Neural cell (in vitro differentiated cells): ENCODE measurements at regions not wholly inside any gene's neighbourhood (a gene's known extent, or its start where the extent isn't known, plus 50 kb on each side); places are given as distances from the start of the nearest gene placed in this dataset.

Experiments
- H2AFZ ChIP-seq: fragments of 200-600, 300-800 bp; sonication (generic), shearing (Covaris generic); 2 replicates; pipeline ENCODE4 v1.6.0; 2014; ENCODE audit warnings: low read depth, mild to moderate bottlenecking, antibody characterized with exemption, low read length, moderate library complexity
- H3F3A ChIP-seq: fragments of 200-600 bp; shearing (Covaris generic); 2 replicates; pipeline ENCODE4 v1.6.1; 2016; ENCODE audit warnings: mild to moderate bottlenecking, moderate library complexity, mixed read lengths, antibody characterized with exemption, low read length; ENCODE audit not compliant: insufficient read depth, poor library complexity, severe bottlenecking
- H3K27ac ChIP-seq: fragments of 200-600, 300-800 bp; sonication (generic), shearing (Covaris generic); 2 replicates; pipeline ENCODE4 v1.5.1; 2014; ENCODE audit warnings: mild to moderate bottlenecking, low read length, moderate library complexity
- H3K27me3 ChIP-seq: fragments of 300-800, 200-600 bp; sonication (generic), shearing (Covaris generic); 2 replicates; pipeline ENCODE4 v1.6.0; 2014; ENCODE audit warnings: mild to moderate bottlenecking, low read depth, low read length, moderate library complexity; ENCODE audit not compliant: insufficient read depth
- H3K36me3 ChIP-seq: fragments of 300-800, 200-600 bp; sonication (generic), shearing (Covaris generic); 2 replicates; pipeline ENCODE4 v1.5.1; 2014; ENCODE audit warnings: mild to moderate bottlenecking, antibody characterized with exemption, low read length, moderate library complexity; ENCODE audit not compliant: insufficient read depth
- H3K4me2 ChIP-seq: fragments of 300-800, 200-600 bp; sonication (generic), shearing (Covaris generic); 2 replicates; pipeline ENCODE4 v1.6.0; 2014; ENCODE audit warnings: mild to moderate bottlenecking, low read length
- H3K4me3 ChIP-seq: fragments of 300-800, 200-600 bp; sonication (generic), shearing (Covaris generic); 2 replicates; pipeline ENCODE4 v1.5.1; 2014; ENCODE audit warnings: mild to moderate bottlenecking, low read length, moderate library complexity
- H3K79me2 ChIP-seq: fragments of 200-600 bp; shearing (Covaris generic); replicated peaks from 2 replicates; pipeline ENCODE4 v1.6.0; 2014; ENCODE audit warnings: mild to moderate bottlenecking, low read length, moderate library complexity; ENCODE audit not compliant: insufficient read depth
- H3K9ac ChIP-seq: fragments of 300-800, 200-600 bp; sonication (generic), shearing (Covaris generic); 2 replicates; pipeline ENCODE4 v1.6.1; 2016; ENCODE audit warnings: mild to moderate bottlenecking, low read length, mixed read lengths
- H3K9me2 ChIP-seq: fragments of 200-600 bp; shearing (Covaris generic); 2 replicates; pipeline ENCODE4 v1.6.1; 2016; ENCODE audit warnings: mild to moderate bottlenecking, low read length, mixed read lengths; ENCODE audit not compliant: insufficient read depth
- H3K9me3 ChIP-seq: fragments of 200-600, 300-800 bp; sonication (generic), shearing (Covaris generic); 2 replicates; pipeline ENCODE4 v1.6.1; 2016; ENCODE audit warnings: mild to moderate bottlenecking, mixed run types, low read length, moderate library complexity, mixed read lengths
- H4K20me1 ChIP-seq: fragments of 200-600 bp; shearing (Covaris generic); 2 replicates; pipeline ENCODE4 v1.6.1; 2016; ENCODE audit warnings: mild to moderate bottlenecking, mixed run types; ENCODE audit not compliant: insufficient read depth
- EP300 ChIP-seq: fragments of 450-650 bp; conservative IDR thresholded peaks from 2 replicates; pipeline ENCODE4 v1.6.1; 2014; ENCODE audit warnings: antibody characterized with exemption, mild to moderate bottlenecking, moderate library complexity; ENCODE audit not compliant: poor library complexity, severe bottlenecking
- EZH2 ChIP-seq: fragments of 200-600, 300-800 bp; shearing (Covaris generic), sonication (generic); IDR thresholded peaks from 2 replicates; pipeline ENCODE4 v1.6.1; 2014; ENCODE audit warnings: antibody characterized with exemption, low read length, borderline replicate concordance, mild to moderate bottlenecking; ENCODE audit not compliant: insufficient read depth, poor library complexity, severe bottlenecking
- MXI1 ChIP-seq: fragments of 450-650 bp; conservative IDR thresholded peaks from 2 replicates; pipeline ENCODE4 v1.6.1; 2014; ENCODE audit warnings: antibody characterized with exemption, mild to moderate bottlenecking; ENCODE audit not compliant: poor library complexity, severe bottlenecking
- POLR2AphosphoS5 ChIP-seq: IDR thresholded peaks from 2 replicates; pipeline ENCODE4 v1.6.1; 2012
- RAD21 ChIP-seq: fragments of 450-650 bp; conservative IDR thresholded peaks from 2 replicates; pipeline ENCODE4 v1.6.1; 2014; ENCODE audit warnings: antibody characterized with exemption, mild to moderate bottlenecking, moderate library complexity
- SMC3 ChIP-seq: fragments of 450-650 bp; conservative IDR thresholded peaks from 2 replicates; pipeline ENCODE4 v1.6.1; 2014; ENCODE audit warnings: antibody characterized with exemption, mild to moderate bottlenecking, moderate library complexity; ENCODE audit not compliant: poor library complexity
- TAF1 ChIP-seq: IDR thresholded peaks from 2 replicates; pipeline ENCODE4 v1.6.1; 2012; ENCODE audit warnings: low read depth
- TF ChIP-seq, protein P1 (sequence below): fragments of 450-650 bp; IDR thresholded peaks from 2 replicates; pipeline ENCODE4 v1.5.1; 2014; ENCODE audit warnings: antibody characterized with exemption, mild to moderate bottlenecking, moderate library complexity; ENCODE audit not compliant: poor library complexity, severe bottlenecking
- TF ChIP-seq, protein P2 (sequence below): IDR thresholded peaks from 2 replicates; pipeline ENCODE4 v1.6.1; 2012; ENCODE audit warnings: borderline replicate concordance

DNA sequence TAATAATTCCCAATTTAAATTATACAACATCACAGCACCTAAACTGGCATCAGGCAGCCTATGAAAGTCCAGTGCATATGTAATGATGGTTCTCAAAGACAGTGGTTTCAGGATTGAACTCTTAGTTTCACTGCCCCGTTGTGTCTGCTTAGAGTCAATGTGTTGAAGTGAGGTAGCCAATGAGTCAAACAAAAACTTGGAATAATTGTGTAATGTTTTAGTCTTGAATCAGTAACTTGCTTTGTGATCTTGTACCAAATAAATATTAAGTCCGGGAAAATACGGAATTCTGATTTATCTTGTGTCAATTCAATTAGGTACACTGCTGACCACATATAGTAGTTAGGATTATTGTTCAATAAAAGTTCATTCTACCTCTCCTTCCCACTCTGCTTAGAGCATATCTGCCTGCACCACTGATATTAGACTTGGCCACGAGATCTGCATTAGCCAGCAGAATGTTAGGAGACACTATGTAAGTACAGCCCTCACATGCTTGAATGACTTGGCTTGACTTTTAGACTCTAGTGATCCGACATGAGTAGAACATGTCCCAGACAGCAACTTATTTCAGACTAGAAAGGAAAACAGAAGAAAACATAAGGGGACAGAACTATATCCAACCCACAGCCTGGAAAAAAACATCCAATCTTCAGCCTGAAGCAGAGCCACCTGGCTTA lies 441.5 kb upstream of the PTGER4 start:
- H3K9ac ChIP-seq, result no peak overlapping the region
- no peak overlapping the region for H3K4me3 ChIP-seq
- H3K27ac ChIP-seq, result no peak overlapping the region
- no peaks in the 10 kb centered on the region for H3F3A ChIP-seq
- no peaks in the 10 kb centered on the region for H3K9me2 ChIP-seq
- TF ChIP-seq SMC3 (no peak), MXI1 (no peak), RAD21 (no peak), EZH2 (no peak)
- TF ChIP-seq, protein P1, sequence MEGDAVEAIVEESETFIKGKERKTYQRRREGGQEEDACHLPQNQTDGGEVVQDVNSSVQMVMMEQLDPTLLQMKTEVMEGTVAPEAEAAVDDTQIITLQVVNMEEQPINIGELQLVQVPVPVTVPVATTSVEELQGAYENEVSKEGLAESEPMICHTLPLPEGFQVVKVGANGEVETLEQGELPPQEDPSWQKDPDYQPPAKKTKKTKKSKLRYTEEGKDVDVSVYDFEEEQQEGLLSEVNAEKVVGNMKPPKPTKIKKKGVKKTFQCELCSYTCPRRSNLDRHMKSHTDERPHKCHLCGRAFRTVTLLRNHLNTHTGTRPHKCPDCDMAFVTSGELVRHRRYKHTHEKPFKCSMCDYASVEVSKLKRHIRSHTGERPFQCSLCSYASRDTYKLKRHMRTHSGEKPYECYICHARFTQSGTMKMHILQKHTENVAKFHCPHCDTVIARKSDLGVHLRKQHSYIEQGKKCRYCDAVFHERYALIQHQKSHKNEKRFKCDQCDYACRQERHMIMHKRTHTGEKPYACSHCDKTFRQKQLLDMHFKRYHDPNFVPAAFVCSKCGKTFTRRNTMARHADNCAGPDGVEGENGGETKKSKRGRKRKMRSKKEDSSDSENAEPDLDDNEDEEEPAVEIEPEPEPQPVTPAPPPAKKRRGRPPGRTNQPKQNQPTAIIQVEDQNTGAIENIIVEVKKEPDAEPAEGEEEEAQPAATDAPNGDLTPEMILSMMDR, result no peak
- TF ChIP-seq, protein P2, sequence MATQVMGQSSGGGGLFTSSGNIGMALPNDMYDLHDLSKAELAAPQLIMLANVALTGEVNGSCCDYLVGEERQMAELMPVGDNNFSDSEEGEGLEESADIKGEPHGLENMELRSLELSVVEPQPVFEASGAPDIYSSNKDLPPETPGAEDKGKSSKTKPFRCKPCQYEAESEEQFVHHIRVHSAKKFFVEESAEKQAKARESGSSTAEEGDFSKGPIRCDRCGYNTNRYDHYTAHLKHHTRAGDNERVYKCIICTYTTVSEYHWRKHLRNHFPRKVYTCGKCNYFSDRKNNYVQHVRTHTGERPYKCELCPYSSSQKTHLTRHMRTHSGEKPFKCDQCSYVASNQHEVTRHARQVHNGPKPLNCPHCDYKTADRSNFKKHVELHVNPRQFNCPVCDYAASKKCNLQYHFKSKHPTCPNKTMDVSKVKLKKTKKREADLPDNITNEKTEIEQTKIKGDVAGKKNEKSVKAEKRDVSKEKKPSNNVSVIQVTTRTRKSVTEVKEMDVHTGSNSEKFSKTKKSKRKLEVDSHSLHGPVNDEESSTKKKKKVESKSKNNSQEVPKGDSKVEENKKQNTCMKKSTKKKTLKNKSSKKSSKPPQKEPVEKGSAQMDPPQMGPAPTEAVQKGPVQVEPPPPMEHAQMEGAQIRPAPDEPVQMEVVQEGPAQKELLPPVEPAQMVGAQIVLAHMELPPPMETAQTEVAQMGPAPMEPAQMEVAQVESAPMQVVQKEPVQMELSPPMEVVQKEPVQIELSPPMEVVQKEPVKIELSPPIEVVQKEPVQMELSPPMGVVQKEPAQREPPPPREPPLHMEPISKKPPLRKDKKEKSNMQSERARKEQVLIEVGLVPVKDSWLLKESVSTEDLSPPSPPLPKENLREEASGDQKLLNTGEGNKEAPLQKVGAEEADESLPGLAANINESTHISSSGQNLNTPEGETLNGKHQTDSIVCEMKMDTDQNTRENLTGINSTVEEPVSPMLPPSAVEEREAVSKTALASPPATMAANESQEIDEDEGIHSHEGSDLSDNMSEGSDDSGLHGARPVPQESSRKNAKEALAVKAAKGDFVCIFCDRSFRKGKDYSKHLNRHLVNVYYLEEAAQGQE, result no peak
- no peaks in the 10 kb centered on the region for H4K20me1 ChIP-seq
- no peaks in the 10 kb centered on the region for H3K27me3 ChIP-seq
- H3K4me2 ChIP-seq, result no peak overlapping the region
- no peaks in the 10 kb centered on the region for H3K9me3 ChIP-seq
- no peaks in the 10 kb centered on the region for H3K79me2 ChIP-seq
- H2AFZ ChIP-seq, result no peak overlapping the region
- H3K36me3 ChIP-seq, result no peaks in the 10 kb centered on the region

DNA sequence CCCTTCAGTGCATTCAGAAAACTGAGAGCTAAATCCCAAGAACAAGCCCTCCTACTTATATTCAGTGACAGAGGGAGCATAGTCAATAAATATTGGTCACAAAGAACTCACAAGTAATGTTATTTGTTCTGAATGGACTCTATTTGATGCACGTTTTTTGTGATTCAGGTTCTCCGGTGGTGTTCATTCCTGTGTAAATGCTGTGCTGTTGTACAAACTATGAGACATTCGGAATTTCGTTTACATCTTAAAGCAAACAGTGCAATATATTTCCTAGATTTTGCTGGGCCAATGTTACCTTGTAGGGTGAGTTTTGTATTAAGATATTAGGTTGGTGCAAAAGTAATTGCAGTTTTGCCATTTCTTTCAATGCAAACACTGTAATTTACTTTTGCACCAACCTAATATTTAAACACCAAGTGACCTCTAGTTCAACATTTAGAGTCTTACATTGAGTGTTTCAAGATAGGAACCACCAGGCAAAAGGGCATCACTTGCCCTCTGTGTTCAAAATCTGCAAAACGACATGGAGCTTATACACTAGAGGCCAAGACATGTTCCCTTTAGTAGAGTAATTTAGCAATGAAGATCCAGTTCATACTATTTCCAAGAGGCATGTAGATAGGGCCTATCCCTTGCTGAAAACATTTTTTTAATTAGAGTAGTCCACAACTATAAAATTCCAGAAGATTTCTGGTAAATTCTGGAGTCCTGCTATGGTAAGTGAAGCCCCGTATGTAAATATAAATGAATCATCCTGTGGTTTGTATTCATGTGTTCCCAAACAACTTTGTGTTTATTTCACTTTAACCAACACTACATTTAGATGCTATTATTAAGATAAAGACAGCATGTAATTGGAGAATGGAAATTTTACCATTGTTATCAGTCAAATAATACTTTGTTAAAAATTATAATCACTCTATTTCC lies 444.0 kb upstream of the PTGER4 start:
- no peak overlapping the region for H3K9ac ChIP-seq
- H3K36me3 ChIP-seq, result no peaks in the 10 kb centered on the region
- no peak for TF ChIP-seq POLR2AphosphoS5
- no peak for TF ChIP-seq RAD21
- TF ChIP-seq EZH2, result no peak
- TF ChIP-seq EP300, result no peak
- no peak for TF ChIP-seq SMC3
- TF ChIP-seq, protein P2, result no peak
- TF ChIP-seq, protein P1, result no peak
- no peak for TF ChIP-seq MXI1
- no peak for TF ChIP-seq TAF1
- H3K4me2 ChIP-seq, result no peak overlapping the region
- H3K9me2 ChIP-seq, result no peaks in the 10 kb centered on the region
- no peak overlapping the region for H3K27ac ChIP-seq
- no peak overlapping the region for H2AFZ ChIP-seq
- no peaks in the 10 kb centered on the region for H3K79me2 ChIP-seq
- no peaks in the 10 kb centered on the region for H4K20me1 ChIP-seq
- no peaks in the 10 kb centered on the region for H3F3A ChIP-seq
- no peaks in the 10 kb centered on the region for H3K9me3 ChIP-seq
- no peaks in the 10 kb centered on the region for H3K27me3 ChIP-seq
- no peak overlapping the region for H3K4me3 ChIP-seq
